ENCODE measurements at regions not wholly inside any gene's neighbourhood (a gene's known extent, or its start where the extent isn't known, plus 50 kb on each side); places are given as distances from the start of the nearest gene placed in this dataset.

- H3K27me3 ChIP-seq (ENCODE audit: control insufficient read depth in 2 of 2, insufficient read depth in 2 of 2, low read length in 2 of 2) = no peaks in the 10 kb centered on the region
- H3K9ac ChIP-seq (ENCODE audit: insufficient read depth, low read length, poor library complexity, severe bottlenecking) = no peak overlapping the region
- no peaks in the 10 kb centered on the region for H3K36me3 ChIP-seq (replicated peaks in 1 of 2; ENCODE audit: control insufficient read depth in 1 of 2, insufficient read depth in 2 of 2, low read length in 2 of 2)
- peaks cover 0 to 5% of the 10 kb centered on the region in 2 donors for H3K9me3 ChIP-seq (replicated peaks in 1 of 2; ENCODE audit: control insufficient read depth in 1 of 2, insufficient read depth in 1 of 2, low read length in 2 of 2)
- Mint-ChIP-seq H3K27ac (no peak overlapping the region), H3K27me3 (ENCODE audit: low read depth in 3 of 3) (peaks cover 0 to 1% (median 0%) of the 10 kb centered on the region in 3 donors), H3K4me3 (no peak overlapping the region), H3K9me3 (peaks cover 0 to 2% (median 0%) of the 10 kb centered on the region in 7 donors), H3K4me1 (no peaks in the 10 kb centered on the region), H3K36me3 (no peaks in the 10 kb centered on the region)
- no peak overlapping the region for H3K4me3 ChIP-seq (replicated peaks in 1 of 3; ENCODE audit: low read depth in 2 of 3, low read length in 3 of 3)
- 87% methylated on average over 4 of the region's 7 CpGs for WGBS (ENCODE audit: insufficient coverage)
- DNase-seq = no peak
- H4K20me1 ChIP-seq (ENCODE audit: insufficient read depth, low read length) = no peaks in the 10 kb centered on the region
- TF ChIP-seq CTCF (IDR thresholded peaks at IDR 0.05) = no peak
- no peaks in the 10 kb centered on the region for H3K4me1 ChIP-seq (ENCODE audit: control insufficient read depth in 1 of 2, insufficient read depth in 2 of 2, low read length in 2 of 2)
- H3K79me2 ChIP-seq (ENCODE audit: insufficient read depth, low read length) = no peaks in the 10 kb centered on the region
- H3K4me2 ChIP-seq (replicated peaks; ENCODE audit: extremely low read depth, low read length, poor library complexity, severe bottlenecking) = no peak overlapping the region
- no peak overlapping the region for H3K27ac ChIP-seq (ENCODE audit: low read depth in 1 of 2, low read length in 2 of 2)
- intact Hi-C loops (cut with micrococcal nuclease) = loop anchor here in 1 of 2 donors (10.0 kb wide), 1 partner anchor 566 kb away; no protein-coding TSS in a partner anchor
- H2AFZ ChIP-seq (ENCODE audit: insufficient read depth, low read depth, low read length, poor library complexity, severe bottlenecking) = no peak overlapping the region
Observed at GRCh38 chr6:47879015-47879414, 97.2 kb downstream of the OPN5 start.

Data from CD14-positive monocyte (primary cell).